Peyer's patch (tissue), 4 donors: ENCODE measurements at regions not wholly inside any gene's neighbourhood (a gene's known extent, or its start where the extent isn't known, plus 50 kb on each side); places are given as distances from the start of the nearest gene placed in this dataset.
A peak's percentile ranks its signal among the peaks of the same experiment; 100 is the strongest.

Source experiments
- DNase-seq, 3 donors: peaks; one replicate each; pipeline ENCODE4 v3.0.0-alpha.2; 2017 to 2019
- H3K27ac ChIP-seq, 4 donors: fragments of 200-600 bp; sonication (generic); one replicate each; pipeline ENCODE4 v1.5.1; 2016 to 2019
- H3K27me3 ChIP-seq, 2 donors: fragments of 200-600 bp; sonication (generic); one replicate each; pipeline ENCODE4 v1.5.1; 2019
- H3K36me3 ChIP-seq, 3 donors: fragments of 200-600 bp; sonication (generic); one replicate each; pipeline ENCODE4 v1.5.1; 2016 to 2019
- H3K4me1 ChIP-seq, 4 donors: fragments of 200-600 bp; sonication (generic); one replicate each; pipeline ENCODE4 v1.5.1; 2016 to 2019
- H3K4me3 ChIP-seq, 4 donors: fragments of 200-600 bp; sonication (generic); 1 replicate in 3 of 4; 2 replicates in 1 of 4; pipeline ENCODE4 v1.5.1; 2016 to 2019; ENCODE audit warnings: mild to moderate bottlenecking in 1 of 4
- H3K9me3 ChIP-seq, 4 donors: fragments of 200-600 bp; sonication (generic); one replicate each; pipeline ENCODE4 v1.5.1; 2016 to 2019; ENCODE audit warnings: mild to moderate bottlenecking in 1 of 4
- CTCF ChIP-seq, 6 experiments: fragments of 450-650 bp in 4 of 6; fragments of 200-600 bp in 2 of 6; sonication (generic) in 1 of 6; IDR thresholded peaks; one replicate each; pipeline ENCODE4 v1.5.1; 2017 to 2019; ENCODE audit warnings: antibody characterized with exemption in 6 of 6, mild to moderate bottlenecking in 3 of 6, moderate library complexity in 1 of 6
- POLR2A ChIP-seq, 2 donors: fragments of 450-650 bp; IDR thresholded peaks; one replicate each; pipeline ENCODE4 v1.5.1; 2017; ENCODE audit warnings: antibody characterized with exemption in 2 of 2, mild to moderate bottlenecking in 2 of 2, moderate library complexity in 2 of 2

- Histone ChIP-seq H3K9me3 (no peaks in the 10 kb centered on the region), H3K4me3 (no peak overlapping the region), H3K36me3 (no peaks in the 10 kb centered on the region), H3K4me1 (peaks cover 0 to 15% (median 0%) of the 10 kb centered on the region in 4 donors), H3K27ac (peak overlapping the region in 2 of 4 donors; percentile 55 to 65), H3K27me3 (no peaks in the 10 kb centered on the region)
- DNase-seq = no peak
- TF ChIP-seq POLR2A (IDR thresholded peaks at IDR 0.05) (no peak), CTCF (IDR thresholded peaks at IDR 0.05) (peak in 3 of 6 experiments; percentile 21 to 34 (median 28))
These were observed 62.6 kb upstream of the XPA start for GRCh38 chr9:97759581-97760288.

GRCh38 chr9:97761056-97761598 lies 64.0 kb upstream of the XPA start:
- peak in 2 of 3 donors; percentile 62 to 78 for DNase-seq
- H3K36me3 ChIP-seq = no peaks in the 10 kb centered on the region
- no peak overlapping the region for H3K4me3 ChIP-seq
- H3K27ac ChIP-seq = peak overlapping the region in 2 of 4 donors; percentile 55 to 79
- peaks cover 0 to 15% (median 0%) of the 10 kb centered on the region in 4 donors for H3K4me1 ChIP-seq
- no peak for TF ChIP-seq CTCF (IDR thresholded peaks at IDR 0.05)
- no peak for TF ChIP-seq POLR2A (IDR thresholded peaks at IDR 0.05)
- no peaks in the 10 kb centered on the region for H3K27me3 ChIP-seq
- H3K9me3 ChIP-seq = no peaks in the 10 kb centered on the region

GRCh38 chr9:97761879-97762278 lies 64.7 kb upstream of the XPA start:
- H3K27ac ChIP-seq = peak overlapping the region in 1 of 4 donors; percentile 79
- H3K4me3 ChIP-seq = no peak overlapping the region
- H3K9me3 ChIP-seq = no peaks in the 10 kb centered on the region
- H3K36me3 ChIP-seq = no peaks in the 10 kb centered on the region
- no peak for DNase-seq
- no peak for TF ChIP-seq CTCF (IDR thresholded peaks at IDR 0.05)
- TF ChIP-seq POLR2A (IDR thresholded peaks at IDR 0.05) = no peak
- peaks cover 0 to 15% (median 0%) of the 10 kb centered on the region in 4 donors for H3K4me1 ChIP-seq
- no peaks in the 10 kb centered on the region for H3K27me3 ChIP-seq

- Histone ChIP-seq H3K27me3 (no peaks in the 10 kb centered on the region), H3K9me3 (no peaks in the 10 kb centered on the region), H3K4me1 (peaks cover 0 to 15% (median 0%) of the 10 kb centered on the region in 4 donors), H3K36me3 (no peaks in the 10 kb centered on the region), H3K27ac (no peak overlapping the region), H3K4me3 (no peak overlapping the region)
- no peak for DNase-seq
- no peak for TF ChIP-seq CTCF (IDR thresholded peaks at IDR 0.05)
- no peak for TF ChIP-seq POLR2A (IDR thresholded peaks at IDR 0.05)
These were observed 66.7 kb upstream of the XPA start for GRCh38 chr9:97763874-97764273.

GRCh38 chr9:97766092-97766491 lies 69.0 kb upstream of the XPA start:
- Histone ChIP-seq H3K27ac (no peak overlapping the region), H3K9me3 (no peaks in the 10 kb centered on the region), H3K4me3 (no peak overlapping the region), H3K4me1 (no peaks in the 10 kb centered on the region), H3K36me3 (no peaks in the 10 kb centered on the region), H3K27me3 (no peaks in the 10 kb centered on the region)
- DNase-seq = no peak
- TF ChIP-seq POLR2A (IDR thresholded peaks at IDR 0.05) = no peak
- no peak for TF ChIP-seq CTCF (IDR thresholded peaks at IDR 0.05)
